Keratinocyte (primary cell): ENCODE measurements at regions not wholly inside any gene's neighbourhood (a gene's known extent, or its start where the extent isn't known, plus 50 kb on each side); places are given as distances from the start of the nearest gene placed in this dataset.

ENCODE experiments used
- EZH2 ChIP-seq: IDR thresholded peaks from one replicate; pipeline ENCODE4 v1.6.1; 2012; ENCODE audit warnings: inconsistent platforms, mild to moderate bottlenecking, low read length, moderate library complexity
- TF ChIP-seq, protein P1 (sequence below), 3 experiments: IDR thresholded peaks in 1 of 3; conservative IDR thresholded peaks in 1 of 3; optimal IDR thresholded peaks in 1 of 3; 2 replicates in 2 of 3; 3 replicates in 1 of 3; pipeline versions ENCODE3 to v1.5.1; 2011; ENCODE audit warnings: low read length in 3 of 3, mild to moderate bottlenecking in 3 of 3, moderate library complexity in 2 of 3, control low read depth in 1 of 3, inconsistent platforms in 1 of 3; ENCODE audit not compliant: insufficient read depth in 2 of 3; ENCODE audit errors: extremely low read depth in 1 of 3

DNA sequence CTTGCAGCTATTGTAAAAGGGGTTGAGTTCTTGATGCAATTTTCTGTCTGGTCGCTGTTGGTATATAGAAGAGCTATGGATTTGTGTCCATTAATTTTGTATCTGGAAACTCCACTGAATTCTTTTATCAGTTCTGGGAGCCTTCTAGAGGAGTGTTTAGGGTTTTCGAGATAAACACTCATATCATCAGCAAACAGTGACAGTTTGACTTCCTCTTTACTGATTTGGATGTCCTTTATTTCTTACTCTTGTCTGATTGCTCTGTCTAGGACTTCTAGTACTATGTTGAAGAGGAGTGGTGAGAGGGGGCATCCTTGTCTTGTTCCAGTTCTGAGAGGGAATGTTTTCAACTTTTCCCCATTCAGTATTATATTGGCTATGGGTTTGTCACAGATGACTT lies 120.8 kb upstream of the SSTR4 start:
- TF ChIP-seq, protein P1, sequence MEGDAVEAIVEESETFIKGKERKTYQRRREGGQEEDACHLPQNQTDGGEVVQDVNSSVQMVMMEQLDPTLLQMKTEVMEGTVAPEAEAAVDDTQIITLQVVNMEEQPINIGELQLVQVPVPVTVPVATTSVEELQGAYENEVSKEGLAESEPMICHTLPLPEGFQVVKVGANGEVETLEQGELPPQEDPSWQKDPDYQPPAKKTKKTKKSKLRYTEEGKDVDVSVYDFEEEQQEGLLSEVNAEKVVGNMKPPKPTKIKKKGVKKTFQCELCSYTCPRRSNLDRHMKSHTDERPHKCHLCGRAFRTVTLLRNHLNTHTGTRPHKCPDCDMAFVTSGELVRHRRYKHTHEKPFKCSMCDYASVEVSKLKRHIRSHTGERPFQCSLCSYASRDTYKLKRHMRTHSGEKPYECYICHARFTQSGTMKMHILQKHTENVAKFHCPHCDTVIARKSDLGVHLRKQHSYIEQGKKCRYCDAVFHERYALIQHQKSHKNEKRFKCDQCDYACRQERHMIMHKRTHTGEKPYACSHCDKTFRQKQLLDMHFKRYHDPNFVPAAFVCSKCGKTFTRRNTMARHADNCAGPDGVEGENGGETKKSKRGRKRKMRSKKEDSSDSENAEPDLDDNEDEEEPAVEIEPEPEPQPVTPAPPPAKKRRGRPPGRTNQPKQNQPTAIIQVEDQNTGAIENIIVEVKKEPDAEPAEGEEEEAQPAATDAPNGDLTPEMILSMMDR (optimal IDR thresholded peaks at IDR 0.05 in 1 of 3, IDR thresholded peaks at IDR 0.05 in 1 of 3, conservative IDR thresholded peaks at IDR 0.05 in 1 of 3; ENCODE audit: extremely low read depth in 1 of 3, insufficient read depth in 2 of 3, low read length in 3 of 3) = no peak
- TF ChIP-seq EZH2 = no peak
